Calu3 (cell line): ENCODE measurements at regions not wholly inside any gene's neighbourhood (a gene's known extent, or its start where the extent isn't known, plus 50 kb on each side); places are given as distances from the start of the nearest gene placed in this dataset.

Experiments used
- BruUV-seq: library from RNA; stranded (reverse); fragments of 400-500 nt; replicated peaks from 2 replicates; lab custom pipeline; 2021; lab: Mats Ljungman, UMichigan
- CTCF ChIA-PET: fragments of 300-600 bp; sonication (Branson Sonifier 250); formaldehyde crosslinking; loops from one replicate; lab custom pipeline; 2022; ENCODE audit warnings: antibody characterized with exemption; lab: Charles Lee
- DNase-seq: peaks from one replicate; pipeline ENCODE4 v3.0.0; 2022
- H3K27ac Mint-ChIP-seq: one replicate; pipeline ENCODE4 v1.8.0; 2022; ENCODE audit warnings: mixed read lengths; ENCODE audit not compliant: unreplicated experiment
- H3K27me3 Mint-ChIP-seq: one replicate; pipeline ENCODE4 v1.8.0; 2022; ENCODE audit warnings: mixed read lengths; ENCODE audit not compliant: unreplicated experiment
- H3K36me3 Mint-ChIP-seq: one replicate; pipeline ENCODE4 v1.8.0; 2022; ENCODE audit warnings: mild to moderate bottlenecking, moderate library complexity, mixed read lengths; ENCODE audit not compliant: insufficient read depth, unreplicated experiment
- H3K4me1 Mint-ChIP-seq: one replicate; pipeline ENCODE4 v1.8.0; 2022; ENCODE audit warnings: mild to moderate bottlenecking, low read depth, mixed read lengths; ENCODE audit not compliant: unreplicated experiment
- H3K4me3 Mint-ChIP-seq: one replicate; pipeline ENCODE4 v1.8.0; 2022; ENCODE audit warnings: mild to moderate bottlenecking, low read depth, moderate library complexity, mixed read lengths; ENCODE audit not compliant: unreplicated experiment
- H3K9me3 Mint-ChIP-seq: one replicate; pipeline ENCODE4 v1.8.0; 2022; ENCODE audit warnings: low read depth, mixed read lengths; ENCODE audit not compliant: unreplicated experiment
- intact Hi-C: fragments of 100-400 bp; cut with micrococcal nuclease; formaldehyde crosslinking; loops from one replicate; pipeline ENCODE4 v1.10.0; 2022; ENCODE audit not compliant: unreplicated experiment
- TF ChIP-seq, protein P1 (sequence below): fragments of 200-600 bp; IDR thresholded peaks from one replicate; pipeline ENCODE4 v1.8.0; 2022; ENCODE audit warnings: antibody characterized with exemption; ENCODE audit not compliant: unreplicated experiment

- TF ChIP-seq, protein P1, sequence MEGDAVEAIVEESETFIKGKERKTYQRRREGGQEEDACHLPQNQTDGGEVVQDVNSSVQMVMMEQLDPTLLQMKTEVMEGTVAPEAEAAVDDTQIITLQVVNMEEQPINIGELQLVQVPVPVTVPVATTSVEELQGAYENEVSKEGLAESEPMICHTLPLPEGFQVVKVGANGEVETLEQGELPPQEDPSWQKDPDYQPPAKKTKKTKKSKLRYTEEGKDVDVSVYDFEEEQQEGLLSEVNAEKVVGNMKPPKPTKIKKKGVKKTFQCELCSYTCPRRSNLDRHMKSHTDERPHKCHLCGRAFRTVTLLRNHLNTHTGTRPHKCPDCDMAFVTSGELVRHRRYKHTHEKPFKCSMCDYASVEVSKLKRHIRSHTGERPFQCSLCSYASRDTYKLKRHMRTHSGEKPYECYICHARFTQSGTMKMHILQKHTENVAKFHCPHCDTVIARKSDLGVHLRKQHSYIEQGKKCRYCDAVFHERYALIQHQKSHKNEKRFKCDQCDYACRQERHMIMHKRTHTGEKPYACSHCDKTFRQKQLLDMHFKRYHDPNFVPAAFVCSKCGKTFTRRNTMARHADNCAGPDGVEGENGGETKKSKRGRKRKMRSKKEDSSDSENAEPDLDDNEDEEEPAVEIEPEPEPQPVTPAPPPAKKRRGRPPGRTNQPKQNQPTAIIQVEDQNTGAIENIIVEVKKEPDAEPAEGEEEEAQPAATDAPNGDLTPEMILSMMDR, result no peak
- H3K27ac Mint-ChIP-seq, result peak overlapping the region; percentile 72
- BruUV-seq, result no TSS peak
- H3K27me3 Mint-ChIP-seq, result no peaks in the 10 kb centered on the region
- intact Hi-C loops, result loop anchor here (2.0 kb wide), 1 partner anchor 18 kb away; no protein-coding TSS in a partner anchor
- H3K36me3 Mint-ChIP-seq, result no peaks in the 10 kb centered on the region
- peaks cover 3% of the 10 kb centered on the region for H3K9me3 Mint-ChIP-seq
- H3K4me3 Mint-ChIP-seq, result peak overlapping the region; percentile 27
- H3K4me1 Mint-ChIP-seq, result peaks cover 44% of the 10 kb centered on the region
- CTCF ChIA-PET, result interaction anchor here (0.8 to 1.4 kb wide), 4 partner anchors 18 to 53 kb away, joined by 3 to 7 read pairs (median 6); no protein-coding TSS in a partner anchor
- DNase-seq, result peak; percentile 59
Observed at GRCh38 chr3:169002689-169003088, 660.8 kb downstream of the MECOM start.

DNA sequence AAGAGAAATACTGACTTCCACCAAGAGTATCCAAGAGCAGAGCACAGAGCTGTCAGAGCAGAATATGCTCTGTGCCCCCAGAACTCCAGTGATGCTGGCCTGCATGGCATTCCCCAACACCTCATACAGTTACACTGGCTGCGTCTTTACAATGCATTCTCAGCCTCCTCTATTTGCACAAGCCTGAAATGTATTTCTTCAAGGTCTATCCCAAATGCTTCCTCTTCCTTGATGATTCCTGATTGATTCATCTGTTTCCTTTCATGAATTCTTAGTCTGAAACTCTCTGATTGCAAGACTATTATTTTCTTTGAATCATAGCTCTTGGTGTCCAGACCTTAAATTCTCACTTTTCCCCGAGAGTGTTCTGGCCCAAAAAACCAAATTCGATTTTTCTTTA, 664.7 kb downstream of the MECOM start:
- no TSS peak for BruUV-seq
- Mint-ChIP-seq H3K27me3 (no peaks in the 10 kb centered on the region), H3K9me3 (no peaks in the 10 kb centered on the region), H3K27ac (no peak overlapping the region), H3K36me3 (no peaks in the 10 kb centered on the region), H3K4me1 (peaks cover 39% of the 10 kb centered on the region), H3K4me3 (no peak overlapping the region)
- TF ChIP-seq, protein P1, result no peak
- CTCF ChIA-PET, result no interaction called here
- intact Hi-C loops, result no loop called here
- no peak for DNase-seq

DNA sequence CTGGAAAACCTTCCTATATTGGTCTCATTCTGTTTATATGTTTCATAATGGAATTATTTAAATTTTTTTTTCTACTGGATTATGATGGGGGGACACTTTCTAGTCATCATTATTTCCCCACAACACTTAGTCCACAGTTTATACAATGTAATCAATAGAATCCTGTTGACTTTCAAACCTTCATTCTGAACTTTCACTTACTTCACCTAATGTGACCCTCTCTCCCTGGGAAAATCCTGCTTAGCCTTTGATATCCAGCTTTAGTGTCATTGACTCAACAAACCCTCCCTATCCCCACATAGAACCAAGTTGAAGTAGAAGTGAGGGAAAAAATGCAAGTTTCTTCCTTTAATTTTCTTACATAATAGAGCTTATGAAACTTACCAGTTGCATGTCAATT, 666.0 kb downstream of the MECOM start:
- DNase-seq, result no peak
- no peaks in the 10 kb centered on the region for H3K27me3 Mint-ChIP-seq
- CTCF ChIA-PET, result no interaction called here
- TF ChIP-seq, protein P1, result no peak
- intact Hi-C loops, result no loop called here
- no peaks in the 10 kb centered on the region for H3K36me3 Mint-ChIP-seq
- no TSS peak for BruUV-seq
- no peak overlapping the region for H3K4me3 Mint-ChIP-seq
- H3K4me1 Mint-ChIP-seq, result peaks cover 26% of the 10 kb centered on the region
- no peak overlapping the region for H3K27ac Mint-ChIP-seq
- no peaks in the 10 kb centered on the region for H3K9me3 Mint-ChIP-seq

- BruUV-seq, result no TSS peak
- H3K27ac Mint-ChIP-seq, result no peak overlapping the region
Observed at GRCh38 chr3:168996622-168997021, 666.9 kb downstream of the MECOM start.

More at GRCh38 chr3:168996622-168997021, 666.9 kb downstream of the MECOM start:
- no peak overlapping the region for H3K4me3 Mint-ChIP-seq
- H3K36me3 Mint-ChIP-seq, result no peaks in the 10 kb centered on the region
- H3K9me3 Mint-ChIP-seq, result no peaks in the 10 kb centered on the region
- TF ChIP-seq, protein P1, result no peak
- intact Hi-C loops, result no loop called here
- H3K4me1 Mint-ChIP-seq, result peaks cover 22% of the 10 kb centered on the region
- CTCF ChIA-PET, result no interaction called here
- no peak for DNase-seq
- H3K27me3 Mint-ChIP-seq, result no peaks in the 10 kb centered on the region
